ENCODE measurements at regions not wholly inside any gene's neighbourhood (a gene's known extent, or its start where the extent isn't known, plus 50 kb on each side); places are given as distances from the start of the nearest gene placed in this dataset.
"Not testable (repeated sequence)": the region's sequence is repeated elsewhere in the genome, so short reads cannot be mapped to it uniquely, and the experiment has no call there.

- no peak overlapping the region for H3K27ac ChIP-seq
- no peak overlapping the region for H3K4me3 ChIP-seq
- in situ Hi-C loops (cut with MboI; ENCODE audit: low pct_unique_long_range_greater_than_20kb in 2 of 9, low sequenced_read_pairs in 9 of 9, unreplicated experiment in 9 of 9): loop anchor here in 1 of 9 experiments (10.0 kb wide), 1 partner anchor 534 kb away; no protein-coding TSS in a partner anchor
- 0 to 96% (median 80%) methylated on average over 1 to 2 of the region's 2 CpGs; no CpG with 5 or more reads in 1 of the 10 experiments for WGBS, 10 experiments
- no peak for ATAC-seq (replicated peaks in 6 of 8)
- no peaks in the 10 kb centered on the region for H3K4me1 ChIP-seq (replicated peaks in 1 of 2)
Measured at GRCh38 chr5:71771191-71771590, 52.1 kb downstream of the CARTPT start.

GRCh38 chr5:71778678-71779276, 59.7 kb downstream of the CARTPT start:
- ATAC-seq (replicated peaks in 6 of 8): peak in 7 of 8 experiments; percentile 55 to 84 (median 76)
- peaks cover 11 to 14% of the 10 kb centered on the region in 2 donors for H3K4me1 ChIP-seq (replicated peaks in 1 of 2)
- 47 to 100% (median 60%) methylated on average over 1 to 4 of the region's 4 CpGs; no CpG with 5 or more reads in 1 of the 10 experiments for WGBS, 10 experiments
- no peak overlapping the region for H3K4me3 ChIP-seq
- no peak overlapping the region for H3K27ac ChIP-seq
- in situ Hi-C loops (cut with MboI; ENCODE audit: low pct_unique_long_range_greater_than_20kb in 2 of 9, low sequenced_read_pairs in 9 of 9, unreplicated experiment in 9 of 9): loop anchor here in 8 of 9 experiments (10.0 to 25.0 kb wide), 7 partner anchors 234 to 534 kb away; partner anchors contain the start of genes MRPS27 (in 6 of the 8), PTCD2 (in 6 of the 8) and MAP1B (in 3 of the 8)

GRCh38 chr5:71780597-71780996, 61.5 kb downstream of the CARTPT start:
- no peak for ATAC-seq (replicated peaks in 6 of 8)
- WGBS, 10 experiments: 83 to 100% (median 87%) methylated on average over 1 to 6 of the region's 6 CpGs; no CpG with 5 or more reads in 2 of the 10 experiments

GRCh38 chr5:71782393-71782770, 63.3 kb downstream of the CARTPT start:
- peaks cover 27 to 28% of the 10 kb centered on the region in 2 donors for H3K4me1 ChIP-seq (replicated peaks in 1 of 2)
- no peak overlapping the region for H3K27ac ChIP-seq
- in situ Hi-C loops (cut with MboI; ENCODE audit: low pct_unique_long_range_greater_than_20kb in 2 of 9, low sequenced_read_pairs in 9 of 9, unreplicated experiment in 9 of 9): loop anchor here (10.0 to 25.0 kb wide), 7 partner anchors 230 to 530 kb away; partner anchors contain the start of genes MRPS27 (in 6 of the 9), PTCD2 (in 6 of the 9) and MAP1B (in 3 of the 9)
- 90 to 100% (median 94%) methylated on average over 2 to 3 of the region's 3 CpGs; no CpG with 5 or more reads in 5 of the 10 experiments for WGBS, 10 experiments
- H3K4me3 ChIP-seq: no peak overlapping the region
- no peak for ATAC-seq (replicated peaks in 6 of 8)

More at GRCh38 chr5:71780597-71780996, 61.5 kb downstream of the CARTPT start:
- in situ Hi-C loops (cut with MboI; ENCODE audit: low pct_unique_long_range_greater_than_20kb in 2 of 9, low sequenced_read_pairs in 9 of 9, unreplicated experiment in 9 of 9): loop anchor here (10.0 to 25.0 kb wide), 7 partner anchors 232 to 532 kb away; partner anchors contain the start of genes MRPS27 (in 6 of the 9), PTCD2 (in 6 of the 9) and MAP1B (in 3 of the 9)
- no peak overlapping the region for H3K4me3 ChIP-seq
- no peak overlapping the region for H3K27ac ChIP-seq
- peaks cover 14 to 15% of the 10 kb centered on the region in 2 donors for H3K4me1 ChIP-seq (replicated peaks in 1 of 2)

- peak overlapping the region in 1 of 5 donors; percentile 8 for H3K4me3 ChIP-seq
- peaks cover 27 to 28% of the 10 kb centered on the region in 2 donors for H3K4me1 ChIP-seq (replicated peaks in 1 of 2)
- H3K27ac ChIP-seq: no peak overlapping the region
- WGBS, 10 experiments: 11 to 75% (median 36%) methylated on average over 5 to 15 of the region's 27 CpGs; no CpG with 5 or more reads in 1 of the 10 experiments
- ATAC-seq (replicated peaks in 6 of 8): peak; percentile 87 to 94 (median 88)
- in situ Hi-C loops (cut with MboI; ENCODE audit: low pct_unique_long_range_greater_than_20kb in 2 of 9, low sequenced_read_pairs in 9 of 9, unreplicated experiment in 9 of 9): loop anchor here (10.0 to 25.0 kb wide), 7 partner anchors 229 to 529 kb away; partner anchors contain the start of genes MRPS27 (in 6 of the 9), PTCD2 (in 6 of the 9) and MAP1B (in 3 of the 9)
Measured at GRCh38 chr5:71782771-71783770, 64.0 kb downstream of the CARTPT start.

GRCh38 chr5:71783891-71784290, 64.8 kb downstream of the CARTPT start:
- ATAC-seq (replicated peaks in 6 of 8): no peak
- 70 to 100% (median 92%) methylated on average over 1 to 6 of the region's 6 CpGs; no CpG with 5 or more reads in 2 of the 10 experiments for WGBS, 10 experiments

GRCh38 chr5:71786337-71787055, 67.4 kb downstream of the CARTPT start:
- H3K27ac ChIP-seq: peak overlapping the region; percentile 56 to 76
- in situ Hi-C loops (cut with MboI; ENCODE audit: low pct_unique_long_range_greater_than_20kb in 2 of 9, low sequenced_read_pairs in 9 of 9, unreplicated experiment in 9 of 9): loop anchor here (10.0 to 25.0 kb wide), 7 partner anchors 226 to 526 kb away; partner anchors contain the start of genes MRPS27 (in 6 of the 9), PTCD2 (in 6 of the 9) and MAP1B (in 3 of the 9)
- H3K4me3 ChIP-seq: no peak overlapping the region
- peaks cover 24 to 28% of the 10 kb centered on the region in 2 donors for H3K4me1 ChIP-seq (replicated peaks in 1 of 2)
- peak in 1 of 8 experiments; percentile 56 for ATAC-seq (replicated peaks in 6 of 8)
- 0 to 86% (median 50%) methylated on average over 1 to 7 of the region's 8 CpGs; no CpG with 5 or more reads in 1 of the 10 experiments for WGBS, 10 experiments

More at GRCh38 chr5:71783891-71784290, 64.8 kb downstream of the CARTPT start:
- H3K27ac ChIP-seq: no peak overlapping the region
- H3K4me1 ChIP-seq (replicated peaks in 1 of 2): peaks cover 25 to 28% of the 10 kb centered on the region in 2 donors
- no peak overlapping the region for H3K4me3 ChIP-seq
- in situ Hi-C loops (cut with MboI; ENCODE audit: low pct_unique_long_range_greater_than_20kb in 2 of 9, low sequenced_read_pairs in 9 of 9, unreplicated experiment in 9 of 9): loop anchor here (10.0 to 25.0 kb wide), 7 partner anchors 228 to 528 kb away; partner anchors contain the start of genes MRPS27 (in 6 of the 9), PTCD2 (in 6 of the 9) and MAP1B (in 3 of the 9)

GRCh38 chr5:71788794-71789193, 69.7 kb downstream of the CARTPT start:
- Histone ChIP-seq H3K4me1 (replicated peaks in 1 of 2) (peaks cover 12 to 17% of the 10 kb centered on the region in 2 donors), H3K27ac (no peak overlapping the region), H3K4me3 (no peak overlapping the region)
- no peak for ATAC-seq (replicated peaks in 6 of 8)
- WGBS, 10 experiments: 60 to 100% (median 89%) methylated on average over 2 of the region's 2 CpGs; no CpG with 5 or more reads in 1 of the 10 experiments
- in situ Hi-C loops (cut with MboI; ENCODE audit: low pct_unique_long_range_greater_than_20kb in 2 of 9, low sequenced_read_pairs in 9 of 9, unreplicated experiment in 9 of 9): loop anchor here (10.0 to 25.0 kb wide), 7 partner anchors 224 to 524 kb away; partner anchors contain the start of genes MRPS27 (in 6 of the 9), PTCD2 (in 6 of the 9) and MAP1B (in 3 of the 9)

GRCh38 chr5:71789746-71790145, 70.7 kb downstream of the CARTPT start:
- no peak for ATAC-seq (replicated peaks in 6 of 8)
- in situ Hi-C loops (cut with MboI; ENCODE audit: low pct_unique_long_range_greater_than_20kb in 2 of 9, low sequenced_read_pairs in 9 of 9, unreplicated experiment in 9 of 9): loop anchor here (10.0 to 25.0 kb wide), 7 partner anchors 223 to 523 kb away; partner anchors contain the start of genes MRPS27 (in 6 of the 9), PTCD2 (in 6 of the 9) and MAP1B (in 3 of the 9)
- no peak overlapping the region for H3K4me3 ChIP-seq
- H3K4me1 ChIP-seq (replicated peaks in 1 of 2): peaks cover 12 to 17% of the 10 kb centered on the region in 2 donors
- WGBS, 10 experiments: 30 to 100% (median 78%) methylated on average over 1 to 3 of the region's 4 CpGs; no CpG with 5 or more reads in 3 of the 10 experiments
- H3K27ac ChIP-seq: no peak overlapping the region

- in situ Hi-C loops (cut with MboI; ENCODE audit: low pct_unique_long_range_greater_than_20kb in 2 of 9, low sequenced_read_pairs in 9 of 9, unreplicated experiment in 9 of 9): loop anchor here in 8 of 9 experiments (25.0 kb wide), 6 partner anchors 222 to 522 kb away; partner anchors contain the start of genes MRPS27 (in 6 of the 8), PTCD2 (in 6 of the 8) and MAP1B (in 3 of the 8)
- no peak overlapping the region for H3K27ac ChIP-seq
- no peak overlapping the region for H3K4me3 ChIP-seq
- ATAC-seq (replicated peaks in 6 of 8): no peak
- 40 to 100% (median 77%) methylated on average over 1 to 4 of the region's 7 CpGs; no CpG with 5 or more reads in 4 of the 10 experiments for WGBS, 10 experiments
- peaks cover 12 to 15% of the 10 kb centered on the region in 2 donors for H3K4me1 ChIP-seq (replicated peaks in 1 of 2)
Measured at GRCh38 chr5:71790433-71790832, 71.4 kb downstream of the CARTPT start.

- in situ Hi-C loops (cut with MboI; ENCODE audit: low pct_unique_long_range_greater_than_20kb in 2 of 9, low sequenced_read_pairs in 9 of 9, unreplicated experiment in 9 of 9): loop anchor here in 8 of 9 experiments (25.0 kb wide), 6 partner anchors 220 to 520 kb away; partner anchors contain the start of genes MRPS27 (in 6 of the 8), PTCD2 (in 6 of the 8) and MAP1B (in 3 of the 8)
- not testable (repeated sequence) for H3K27ac ChIP-seq; ATAC-seq (replicated peaks in 6 of 8); H3K4me3 ChIP-seq; H3K4me1 ChIP-seq (replicated peaks in 1 of 2)
- WGBS, 10 experiments: 29 to 100% (median 80%) methylated on average over 1 to 2 of the region's 2 CpGs; no CpG with 5 or more reads in 1 of the 10 experiments
Measured at GRCh38 chr5:71792041-71792440, 73.0 kb downstream of the CARTPT start.
